NCI-H187 (cell line): ENCODE measurements at regions not wholly inside any gene's neighbourhood (a gene's known extent, or its start where the extent isn't known, plus 50 kb on each side); places are given as distances from the start of the nearest gene placed in this dataset.

Source experiments
- DNase-seq, 2 experiments: peaks; one replicate each; lab custom pipeline; 2025; lab: John Stamatoyannopoulos, UW

DNA sequence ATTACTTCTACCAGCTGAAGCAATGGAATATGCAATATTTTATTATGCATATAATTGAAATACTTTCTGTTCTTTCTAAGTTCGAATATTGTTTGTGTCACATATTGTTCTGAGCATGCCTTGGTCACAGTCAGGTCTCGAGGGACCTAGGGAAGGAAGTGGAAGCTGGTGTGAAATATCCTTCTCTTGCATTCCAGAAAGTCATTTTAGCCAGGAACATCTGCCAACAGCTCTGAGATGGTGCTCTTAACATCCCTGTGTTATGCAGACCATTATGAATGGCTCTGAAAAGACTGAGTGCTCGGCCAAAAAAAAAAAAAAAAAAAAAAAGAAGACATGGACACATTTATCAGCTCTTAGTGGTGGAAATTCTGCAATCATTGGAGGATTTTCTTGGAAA, 132.7 kb upstream of the JAG1 start:
- no peak for DNase-seq

DNA sequence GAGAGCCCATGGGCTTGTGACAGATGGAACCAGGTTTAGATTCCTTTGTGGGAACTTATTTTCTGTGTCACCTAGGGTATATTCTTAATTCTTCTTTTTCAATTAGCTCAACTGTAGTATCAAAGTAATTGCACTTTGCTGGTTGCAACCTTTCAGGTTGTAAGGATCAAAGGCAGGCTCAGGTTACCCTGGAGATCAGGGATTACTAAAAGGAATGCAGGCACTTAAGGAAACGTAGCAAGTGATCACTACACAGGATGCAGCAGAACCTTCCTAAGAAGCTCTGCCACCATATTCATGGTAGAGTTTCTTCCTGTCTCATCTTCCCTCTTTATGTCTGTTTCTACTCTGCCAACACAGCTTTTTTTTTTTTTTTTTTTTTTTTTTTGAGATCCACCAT, 133.2 kb upstream of the JAG1 start:
- no peak for DNase-seq

DNA sequence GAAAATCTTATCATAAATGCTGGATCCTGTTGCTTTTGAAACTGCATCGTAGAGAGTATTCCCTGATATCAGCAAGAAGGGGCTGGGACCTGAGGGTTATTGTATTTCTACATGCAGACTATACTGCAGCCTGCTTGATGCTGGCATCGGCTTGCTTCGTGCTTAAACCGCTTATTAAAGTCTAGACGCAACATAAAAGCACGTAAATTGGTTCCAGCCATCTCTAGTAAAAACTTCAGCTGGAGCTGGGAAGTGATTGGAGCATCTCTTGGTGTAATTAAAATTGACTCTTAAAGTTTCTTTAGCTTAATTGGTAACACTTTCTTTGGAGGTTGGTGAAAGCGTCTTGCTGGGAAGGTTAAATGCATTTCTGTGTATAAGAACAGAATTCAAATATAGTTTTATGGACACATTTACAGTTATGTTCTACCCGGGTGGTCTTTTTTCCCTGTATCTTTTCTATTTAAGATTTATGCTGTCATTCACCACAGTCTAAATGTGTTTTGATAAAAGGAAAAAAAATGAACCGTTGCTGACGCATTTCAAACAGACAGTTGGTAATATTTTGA, 139.0 kb upstream of the JAG1 start:
- no peak for DNase-seq

DNA sequence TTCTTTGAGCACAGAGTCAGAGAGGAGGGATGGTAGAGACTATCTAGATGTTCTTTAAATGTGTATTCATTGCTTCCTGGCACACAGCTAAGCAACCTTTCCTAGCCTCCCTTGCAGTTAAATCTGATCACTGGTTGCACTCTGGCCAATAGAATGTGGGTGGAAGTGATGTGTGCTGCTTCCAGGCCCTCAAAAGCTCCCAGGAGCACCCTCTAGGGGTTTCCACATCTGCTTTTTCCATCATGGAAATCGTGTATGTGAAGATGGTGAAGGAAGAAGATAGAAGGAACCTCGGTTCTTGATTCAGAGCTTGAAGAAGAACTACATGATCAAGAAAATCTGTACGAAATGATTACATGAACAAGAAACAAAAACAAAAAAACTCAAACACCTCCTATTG, 149.8 kb upstream of the JAG1 start:
- no peak for DNase-seq

DNA sequence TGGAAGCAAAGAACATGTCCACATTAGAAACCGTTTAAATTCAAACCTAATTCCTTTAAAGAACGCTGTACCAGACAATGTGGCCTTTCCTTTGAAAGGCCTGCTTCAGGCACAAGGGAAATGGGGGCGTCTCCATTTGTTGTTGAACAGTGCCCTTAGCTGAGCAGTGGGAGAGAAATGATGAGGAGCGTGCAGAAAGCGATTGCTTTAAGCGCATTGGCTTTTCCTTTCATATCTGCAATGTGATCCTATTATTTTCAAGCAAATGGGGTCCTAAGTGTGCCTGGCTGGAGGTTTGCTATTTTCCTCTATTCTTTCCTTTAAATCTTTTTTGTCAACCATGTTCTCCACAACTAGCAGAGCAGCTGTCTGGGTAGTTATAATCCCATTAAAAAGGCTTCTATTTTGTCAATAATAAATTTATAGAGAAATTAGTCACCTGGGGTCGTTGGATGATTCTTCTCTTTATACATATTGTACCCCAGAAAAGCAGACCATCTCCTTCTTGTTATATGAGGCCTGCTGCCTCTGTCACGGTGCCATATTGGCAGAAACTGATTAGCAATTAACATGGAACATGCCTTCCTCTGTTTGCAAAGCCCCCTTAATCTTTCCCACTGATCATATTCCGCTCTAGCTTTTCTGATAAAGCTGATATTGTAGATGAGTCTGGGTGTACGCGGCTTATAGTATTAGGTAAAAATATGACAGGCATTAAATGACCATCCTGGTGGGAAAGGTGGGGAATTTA, 151.1 kb upstream of the JAG1 start:
- DNase-seq, result no peak

DNA sequence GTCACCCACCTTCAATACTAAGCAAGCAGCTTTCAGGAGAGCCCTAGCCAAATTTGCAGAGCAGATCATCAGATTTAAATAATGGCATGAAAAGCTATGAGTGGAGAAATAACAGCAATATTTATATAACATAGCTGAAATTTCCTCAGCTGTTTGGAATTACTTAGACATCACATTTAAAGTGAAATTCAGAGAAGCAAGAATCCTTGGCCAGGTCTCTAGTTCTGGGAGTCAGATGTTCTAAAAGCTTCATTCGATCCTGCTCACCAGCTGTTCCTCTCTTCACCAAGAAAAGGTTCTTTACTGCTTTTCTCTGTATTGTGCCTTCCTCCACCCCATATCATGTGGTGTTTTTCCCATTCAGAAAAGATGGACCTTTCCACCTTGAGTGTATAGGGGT, 152.3 kb upstream of the JAG1 start:
- DNase-seq, result no peak

DNA sequence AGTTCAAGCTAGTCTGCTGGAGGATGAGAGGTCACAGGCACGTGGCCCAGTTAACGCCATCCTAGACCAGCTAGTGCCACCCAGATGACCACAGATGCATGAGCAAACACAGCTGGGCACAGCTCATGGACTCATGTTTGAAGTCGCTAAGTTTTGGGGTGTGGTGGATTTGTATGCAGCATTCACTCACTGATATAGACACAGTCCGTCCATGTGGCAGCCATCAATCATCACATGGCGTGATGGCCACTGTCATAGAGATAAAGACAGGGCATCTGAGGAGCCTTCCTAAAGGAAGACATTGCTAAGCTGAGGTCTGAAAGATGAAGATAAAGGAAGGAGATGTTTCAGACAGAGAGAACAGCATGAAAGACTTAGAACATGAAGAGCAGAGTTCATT, 154.4 kb upstream of the JAG1 start:
- no peak for DNase-seq

DNA sequence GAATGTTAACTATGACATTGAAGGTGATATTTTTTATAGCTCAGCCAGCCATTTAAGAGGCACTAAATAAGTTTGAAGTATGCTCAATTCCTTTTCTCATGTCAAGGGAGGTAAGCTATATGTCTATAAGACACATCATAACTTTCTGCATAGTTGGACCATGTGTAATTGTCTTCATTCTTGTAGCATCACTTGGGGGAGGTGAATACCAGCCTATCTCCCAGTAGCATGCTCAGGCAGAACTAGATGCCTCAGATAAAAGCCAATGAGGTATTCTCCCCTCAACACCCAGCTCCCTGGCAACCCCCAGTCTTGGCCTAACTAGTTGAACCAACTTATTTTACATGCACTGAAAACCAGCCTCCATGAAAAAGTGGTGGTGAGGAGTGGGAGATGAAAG, 158.3 kb upstream of the JAG1 start:
- DNase-seq, result no peak

DNA sequence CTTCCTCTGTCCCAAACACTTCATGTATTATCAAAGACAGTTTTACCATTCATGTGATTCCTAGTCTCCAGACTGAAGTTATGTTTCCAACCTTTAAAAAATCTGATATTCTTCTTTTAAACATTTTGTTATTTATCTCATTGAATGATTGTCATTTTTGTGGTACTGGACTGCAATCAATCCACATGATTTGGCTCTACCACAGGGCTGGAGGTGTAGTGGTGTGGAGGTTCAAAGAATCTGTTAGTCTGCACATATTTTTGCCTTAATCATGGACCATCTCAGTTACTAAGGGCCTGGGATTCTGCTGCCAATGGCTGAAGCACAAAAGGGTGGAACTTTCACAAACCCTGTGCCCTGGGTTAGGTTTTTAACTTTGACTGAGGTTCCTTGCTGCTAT, 164.1 kb upstream of the JAG1 start:
- no peak for DNase-seq

DNA sequence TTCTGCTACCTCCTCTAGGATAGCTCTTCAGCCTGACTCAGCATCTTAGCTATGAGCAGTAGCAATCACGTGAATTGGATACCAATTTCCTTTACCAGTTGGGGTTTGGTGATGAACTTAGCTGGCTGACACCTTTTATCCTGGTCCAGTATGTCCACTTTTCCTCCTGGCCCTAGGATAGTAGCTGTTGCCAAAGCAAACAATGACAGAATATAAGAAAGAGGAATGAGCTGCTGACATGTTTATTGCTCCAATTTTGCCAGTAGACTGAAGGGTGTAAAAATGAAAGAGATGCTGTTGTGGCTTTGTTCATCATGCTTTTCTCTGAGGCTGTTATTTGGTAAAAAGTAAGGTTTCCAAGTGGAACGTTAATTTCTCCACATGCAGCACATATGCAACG, 168.3 kb upstream of the JAG1 start:
- DNase-seq, result no peak

DNA sequence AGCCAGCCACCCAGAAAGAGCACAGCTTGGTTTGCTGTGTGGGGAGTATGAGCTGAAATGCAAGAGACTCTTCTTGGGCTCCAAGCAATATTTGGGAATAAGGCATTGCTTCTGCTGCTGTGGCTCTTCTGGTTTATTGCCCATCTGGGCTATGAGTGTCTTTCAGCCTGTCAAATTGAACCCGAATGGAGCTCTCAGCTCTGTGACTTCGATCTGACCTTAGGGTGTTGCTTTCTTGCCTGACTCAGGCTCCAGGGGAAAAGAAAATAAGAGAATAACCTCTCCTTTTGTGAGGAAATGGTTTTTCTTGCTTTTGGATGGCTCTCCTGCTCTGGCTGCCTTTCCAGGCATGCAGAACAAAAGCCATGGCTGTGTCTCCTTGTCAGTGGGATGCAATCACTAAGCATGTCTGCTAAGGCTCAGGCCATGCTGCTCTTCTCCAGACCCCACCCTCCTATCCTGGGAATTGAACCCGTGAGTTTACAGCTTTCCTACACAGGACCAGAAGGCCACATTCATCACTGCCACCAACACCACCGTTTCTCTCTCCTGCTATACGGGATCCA, 169.4 kb upstream of the JAG1 start:
- no peak for DNase-seq

DNA sequence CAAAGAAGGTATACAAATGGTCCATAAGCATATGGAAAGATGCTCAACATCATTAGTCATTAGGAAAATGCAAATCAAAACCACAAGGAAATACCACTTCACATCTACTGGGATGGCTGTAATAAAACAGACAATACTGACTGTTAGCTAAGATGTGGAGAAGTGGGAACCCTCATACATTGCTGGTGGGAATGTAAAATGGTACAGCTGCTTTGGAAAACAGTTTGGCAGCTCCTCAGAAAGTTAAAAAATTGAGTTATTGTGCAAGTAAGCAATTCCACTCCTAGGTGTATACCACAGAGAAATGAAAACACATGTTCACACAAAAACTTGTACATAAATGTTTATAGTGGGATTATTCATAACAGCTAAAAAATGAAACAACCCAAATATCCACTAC, 173.0 kb upstream of the JAG1 start:
- no peak for DNase-seq

DNA sequence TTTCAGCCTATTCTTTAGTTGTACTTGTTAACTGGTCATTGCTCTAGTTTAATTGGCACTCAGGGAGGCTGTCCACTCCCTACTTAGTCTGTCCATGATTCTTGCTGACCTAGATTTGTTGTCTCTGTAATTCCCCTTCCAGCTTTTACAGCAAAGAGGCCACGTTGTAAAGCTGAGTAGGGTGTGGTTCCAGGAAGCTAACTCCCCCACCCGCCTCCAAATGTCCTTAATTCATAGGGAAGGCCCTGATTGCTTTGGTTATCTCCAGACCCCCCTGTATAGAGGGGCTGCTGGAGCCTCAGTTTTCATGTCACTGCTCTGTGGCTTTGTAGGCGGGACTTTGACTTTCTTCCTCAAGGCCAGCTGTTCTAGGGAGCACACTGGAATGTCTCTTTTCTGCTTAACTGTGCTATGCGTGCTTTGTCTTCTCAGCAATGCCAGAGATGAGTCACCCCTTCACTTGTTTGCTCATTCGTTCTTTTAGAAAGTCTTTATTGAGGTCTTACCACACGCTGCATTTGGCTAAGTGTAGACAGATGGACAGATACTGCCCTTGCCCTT, 175.1 kb upstream of the JAG1 start:
- DNase-seq, result no peak

DNA sequence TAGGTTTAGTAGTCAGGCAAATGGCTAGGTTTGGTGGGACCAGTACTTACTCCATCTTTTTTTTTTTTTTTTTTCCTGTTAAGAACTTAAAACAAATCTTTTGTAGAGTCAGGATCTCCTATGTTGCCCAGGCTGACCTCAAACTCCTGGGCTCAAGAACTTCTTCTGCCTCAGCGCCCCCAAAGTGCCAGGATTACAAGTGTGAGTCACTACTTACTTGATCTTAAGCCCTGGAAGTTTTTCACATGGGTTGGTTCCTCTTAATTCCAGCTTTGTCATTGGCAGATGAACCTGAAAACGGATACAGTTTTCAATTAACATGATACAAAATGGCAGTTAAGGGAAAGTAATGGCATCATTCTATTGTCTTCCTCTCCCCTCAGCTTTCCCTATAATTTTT, 179.4 kb upstream of the JAG1 start:
- no peak for DNase-seq

DNA sequence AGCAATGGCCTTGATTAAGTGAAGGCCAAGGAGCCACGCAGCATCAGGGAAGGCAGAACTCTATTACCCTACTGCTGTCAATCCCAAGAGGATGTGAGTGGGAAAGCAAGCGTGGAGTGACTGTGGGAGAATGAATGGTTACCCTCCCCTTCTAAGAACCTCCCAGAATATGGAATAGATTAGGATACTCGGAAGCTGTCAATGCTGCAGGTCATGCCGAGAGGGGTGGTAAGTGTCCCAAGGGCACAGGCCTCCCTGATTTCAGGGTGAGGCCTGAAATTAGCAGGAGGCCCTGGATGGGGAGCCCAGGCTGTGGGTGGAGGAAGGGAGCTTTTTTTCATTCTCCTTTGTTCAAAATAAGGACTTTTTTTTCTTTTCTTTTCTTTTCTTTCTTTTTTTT, 179.9 kb upstream of the JAG1 start:
- no peak for DNase-seq

DNA sequence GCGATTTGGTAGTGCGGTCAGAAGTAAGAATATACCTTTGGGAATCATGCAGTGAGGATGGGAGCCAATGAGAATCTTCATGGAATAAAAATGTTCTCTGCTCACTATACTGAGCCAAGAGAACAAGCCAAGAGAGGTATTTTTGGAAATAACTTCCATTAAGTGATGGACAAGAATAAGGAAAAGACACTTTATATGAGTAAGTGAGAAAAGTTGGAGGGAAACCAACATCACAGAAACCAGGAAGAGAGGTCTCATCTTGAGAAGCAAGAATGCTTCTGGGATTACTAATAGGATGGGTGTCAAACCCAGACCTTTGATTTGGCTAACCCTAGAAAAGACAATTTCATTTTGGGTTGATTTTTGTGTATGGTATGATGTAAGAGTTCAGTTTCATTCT, 181.2 kb upstream of the JAG1 start:
- DNase-seq, result no peak

DNA sequence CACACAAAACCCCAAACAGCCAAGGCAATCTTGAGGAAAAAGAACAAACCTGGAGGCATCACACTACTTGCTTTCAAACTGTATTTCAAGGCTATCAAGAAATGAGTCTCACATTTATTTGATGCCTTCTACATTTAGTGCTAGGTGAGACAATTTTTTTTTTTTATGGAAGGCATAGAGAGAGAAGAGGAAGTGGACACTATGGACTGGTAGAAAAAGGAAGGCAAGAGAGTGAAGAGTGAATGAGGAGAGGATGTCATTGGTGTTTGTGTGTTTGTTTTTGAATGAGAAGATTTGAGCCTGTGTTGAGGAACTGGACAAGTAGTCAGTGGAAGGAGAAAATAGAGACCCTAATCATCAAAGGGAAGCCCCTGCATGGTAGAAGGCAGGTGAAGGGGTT, 182.0 kb upstream of the JAG1 start:
- no peak for DNase-seq

DNA sequence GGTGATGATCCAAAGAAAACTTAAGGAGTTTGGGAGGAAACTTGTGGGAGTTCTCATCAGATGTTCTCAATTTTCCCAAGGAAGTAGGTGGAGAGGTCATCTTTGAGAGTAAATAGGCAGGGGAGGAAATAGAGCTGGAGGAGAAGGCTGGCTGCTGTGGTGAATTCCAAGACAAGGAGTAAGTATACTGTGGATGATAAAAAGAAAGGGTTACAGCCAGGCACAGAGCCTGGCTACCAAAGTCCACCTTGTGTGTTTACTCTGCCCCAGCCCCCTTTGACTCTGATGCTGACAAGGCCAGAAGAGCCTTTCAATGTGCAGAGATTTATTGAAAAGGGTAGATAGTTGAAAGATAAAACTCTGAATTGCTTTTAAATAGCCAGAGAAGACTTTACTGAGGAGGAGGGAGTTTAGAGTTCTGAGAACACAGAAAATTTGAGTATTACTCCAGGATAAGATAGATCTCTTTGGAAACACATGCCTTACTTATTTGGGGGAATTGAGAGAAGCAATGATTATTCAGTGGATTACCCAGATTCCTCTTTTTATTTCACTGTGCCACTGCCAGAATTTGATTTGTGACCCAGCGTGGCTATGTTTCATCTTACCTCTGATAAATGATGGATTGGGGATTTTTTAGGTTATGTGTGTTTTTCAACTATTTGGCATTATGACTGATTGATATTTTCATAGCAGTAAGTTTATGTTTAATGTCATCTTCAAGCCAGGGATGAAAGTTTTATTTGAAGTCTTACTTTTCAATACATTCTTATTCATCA, 182.6 kb upstream of the JAG1 start:
- no peak for DNase-seq

DNA sequence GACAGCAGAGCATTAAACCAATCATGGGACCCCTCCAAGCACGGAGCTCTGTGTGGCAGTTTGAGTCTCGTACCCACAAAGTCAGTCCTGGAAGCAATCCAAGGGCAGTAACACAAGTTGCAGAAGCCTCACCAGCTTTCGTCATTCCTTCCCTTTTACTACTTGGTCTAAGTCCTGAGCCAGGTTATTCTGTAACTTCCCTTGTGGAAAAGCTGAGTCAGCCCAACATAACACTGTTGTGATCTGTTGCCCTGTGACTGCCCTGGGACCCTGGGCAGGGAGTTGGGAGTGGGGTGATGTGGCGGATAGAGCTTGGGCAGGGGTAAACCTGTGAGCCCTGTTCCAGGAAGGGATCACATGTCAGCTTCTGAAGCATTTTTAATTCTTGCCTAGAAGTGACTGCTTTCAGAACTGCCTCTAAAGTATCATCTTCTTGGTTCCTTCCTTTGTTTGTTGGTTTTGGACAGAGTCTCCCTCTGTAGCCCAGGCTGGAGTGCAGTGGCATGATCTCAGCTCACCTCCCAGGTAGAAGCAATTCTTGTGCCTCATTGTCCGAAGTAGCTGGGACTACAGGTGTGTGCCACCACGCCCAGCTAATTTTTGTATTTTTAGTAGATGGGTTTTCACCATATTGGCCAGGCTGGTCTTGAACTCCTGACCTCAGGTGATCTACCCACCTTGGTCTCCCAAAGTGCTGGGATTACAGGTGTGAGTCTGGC, 183.7 kb upstream of the JAG1 start:
- no peak for DNase-seq

DNA sequence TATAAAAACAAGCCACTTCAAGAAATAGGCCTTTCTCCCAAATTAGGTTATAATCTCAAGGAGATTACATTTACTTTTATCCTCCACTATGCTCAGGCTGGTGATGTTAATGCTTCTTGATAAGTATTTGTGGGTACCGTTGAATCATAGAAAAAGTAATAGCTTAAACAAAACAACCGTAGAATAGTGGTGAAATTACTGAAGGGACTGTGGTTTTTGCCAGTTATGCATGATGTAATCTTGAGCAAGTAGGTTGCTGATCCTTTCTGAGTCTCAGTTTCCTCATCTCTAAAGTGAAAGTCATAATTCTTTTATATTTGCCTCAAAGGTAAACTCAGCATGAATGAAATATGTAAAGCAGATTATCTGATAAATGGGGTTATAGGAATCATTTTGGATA, 187.3 kb upstream of the JAG1 start:
- no peak for DNase-seq

DNA sequence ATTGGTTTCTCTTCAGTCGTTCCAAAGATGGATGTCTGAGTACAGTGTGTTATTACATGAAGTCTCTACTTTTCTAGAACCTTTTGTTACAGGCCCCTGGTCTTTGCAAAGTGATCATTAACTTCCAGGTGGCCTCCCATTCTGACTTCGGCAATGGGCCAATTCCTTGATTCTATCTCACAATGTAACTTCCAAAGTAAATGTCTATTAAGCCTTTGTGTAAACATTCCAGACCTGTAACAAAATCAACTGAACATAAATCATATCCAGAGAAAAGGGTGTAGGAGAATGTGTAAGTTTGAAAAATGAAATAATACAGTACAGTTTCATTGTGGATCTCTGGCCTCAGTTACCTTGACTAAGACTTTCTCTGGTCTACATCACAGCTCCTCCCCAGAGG, 187.8 kb upstream of the JAG1 start:
- DNase-seq, result no peak
